A673 (cell line): ENCODE measurements at regions not wholly inside any gene's neighbourhood (a gene's known extent, or its start where the extent isn't known, plus 50 kb on each side); places are given as distances from the start of the nearest gene placed in this dataset.
"Not testable (repeated sequence)": the region's sequence is repeated elsewhere in the genome, so short reads cannot be mapped to it uniquely, and the experiment has no call there.

Experiments
- BruUV-seq: library from RNA; stranded (reverse); fragments of 400-500 nt; replicated peaks from 2 replicates; lab custom pipeline; 2021; lab: Mats Ljungman, UMichigan
- CTCF ChIA-PET: fragments of 300-600 bp; sonication (Branson Sonifier 250); formaldehyde crosslinking; loops from one replicate; lab custom pipeline; 2022; ENCODE audit warnings: antibody characterized with exemption; lab: Charles Lee
- POLR2A ChIA-PET: fragments of 300-600 bp; sonication (Branson Sonifier 250); formaldehyde crosslinking; loops from one replicate; lab custom pipeline; 2022; ENCODE audit warnings: antibody characterized with exemption; ENCODE audit not compliant: low non-redundant PET; lab: Charles Lee
- DNase-seq: peaks from one replicate; pipeline ENCODE4 v3.0.0-alpha.2; 2015; ENCODE audit warnings: low spot score
- H3K27ac ChIP-seq: fragments of 200-600 bp; sonication (generic); 2 replicates; pipeline ENCODE4 v1.5.1; 2016; ENCODE audit warnings: mixed run types, low read depth, mild to moderate bottlenecking, mixed read lengths, antibody characterized with exemption, low read length; ENCODE audit not compliant: poor library complexity, severe bottlenecking
- H3K27me3 ChIP-seq: fragments of 200-600 bp; sonication (generic); replicated peaks from 2 replicates; pipeline ENCODE4 v1.6.1; 2017; ENCODE audit warnings: mixed run types, low read depth, mild to moderate bottlenecking, mixed read lengths, antibody characterized with exemption, low read length; ENCODE audit not compliant: insufficient read depth, poor library complexity
- H3K36me3 ChIP-seq: fragments of 200-600 bp; sonication (generic); 2 replicates; pipeline ENCODE4 v1.6.1; 2016; ENCODE audit warnings: mixed run types, mild to moderate bottlenecking, mixed read lengths, antibody characterized with exemption, low read length; ENCODE audit not compliant: insufficient read depth, poor library complexity, severe bottlenecking
- H3K4me1 ChIP-seq: fragments of 200-600 bp; sonication (generic); 2 replicates; pipeline ENCODE4 v1.6.1; 2017; ENCODE audit warnings: mixed run types, mild to moderate bottlenecking, mixed read lengths, antibody characterized with exemption, low read length; ENCODE audit not compliant: insufficient read depth, poor library complexity, severe bottlenecking
- H3K4me3 ChIP-seq: fragments of 200-600 bp; sonication (generic); 2 replicates; pipeline ENCODE4 v1.5.1; 2016; ENCODE audit warnings: low read depth, mixed run types, mild to moderate bottlenecking, mixed read lengths, low read length; ENCODE audit not compliant: poor library complexity, severe bottlenecking
- H3K9me3 ChIP-seq: fragments of 200-600 bp; sonication (generic); 2 replicates; pipeline ENCODE4 v1.6.1; 2016; ENCODE audit warnings: mixed run types, low read depth, mild to moderate bottlenecking, mixed read lengths, antibody characterized with exemption, low read length; ENCODE audit not compliant: poor library complexity, severe bottlenecking
- EZH2 ChIP-seq: fragments of 200-600 bp; sonication (generic); IDR thresholded peaks from 2 replicates; pipeline ENCODE4 v1.6.1; 2017; ENCODE audit warnings: borderline replicate concordance, low read depth, mild to moderate bottlenecking, mixed read lengths, antibody characterized with exemption, low read length; ENCODE audit not compliant: poor library complexity, severe bottlenecking
- intact Hi-C: fragments of 100-400 bp; cut with micrococcal nuclease; formaldehyde crosslinking; loops from one replicate; pipeline ENCODE4 v1.10.0; 2022; ENCODE audit not compliant: unreplicated experiment
- TF ChIP-seq, protein P1 (sequence below): fragments of 300-800, 200-600 bp; sonication (generic); conservative IDR thresholded peaks from 2 replicates; pipeline ENCODE4 v1.5.1; 2017; ENCODE audit warnings: low read depth, mild to moderate bottlenecking, antibody characterized with exemption, low read length, moderate library complexity, mixed read lengths

DNA sequence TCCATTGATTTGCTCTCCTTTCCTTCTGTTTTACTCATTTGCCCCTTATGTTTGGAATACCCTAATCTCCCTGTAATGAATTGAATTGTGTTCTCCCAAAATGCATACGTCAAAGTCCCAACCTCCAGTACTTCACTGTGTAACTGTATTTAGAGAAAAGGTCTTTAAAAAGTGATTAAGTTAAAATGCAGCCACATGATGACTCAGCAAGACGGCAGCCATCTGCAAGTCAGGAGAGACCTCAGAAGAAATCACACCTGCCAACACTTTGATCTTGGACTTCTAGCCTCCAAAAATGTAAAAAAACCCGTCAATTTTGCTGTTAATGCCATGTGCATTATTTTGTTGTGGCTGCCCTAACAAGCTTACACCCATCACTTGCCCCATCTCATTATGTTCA, 85.3 kb upstream of the PCLO start:
- no TSS peak for BruUV-seq
- POLR2A ChIA-PET: no interaction called here
- Histone ChIP-seq H3K9me3 (no peaks in the 10 kb centered on the region), H3K27ac (no peak overlapping the region), H3K4me1 (no peaks in the 10 kb centered on the region), H3K36me3 (no peaks in the 10 kb centered on the region), H3K27me3 (no peaks in the 10 kb centered on the region), H3K4me3 (no peak overlapping the region)
- CTCF ChIA-PET: no interaction called here
- TF ChIP-seq, protein P1, sequence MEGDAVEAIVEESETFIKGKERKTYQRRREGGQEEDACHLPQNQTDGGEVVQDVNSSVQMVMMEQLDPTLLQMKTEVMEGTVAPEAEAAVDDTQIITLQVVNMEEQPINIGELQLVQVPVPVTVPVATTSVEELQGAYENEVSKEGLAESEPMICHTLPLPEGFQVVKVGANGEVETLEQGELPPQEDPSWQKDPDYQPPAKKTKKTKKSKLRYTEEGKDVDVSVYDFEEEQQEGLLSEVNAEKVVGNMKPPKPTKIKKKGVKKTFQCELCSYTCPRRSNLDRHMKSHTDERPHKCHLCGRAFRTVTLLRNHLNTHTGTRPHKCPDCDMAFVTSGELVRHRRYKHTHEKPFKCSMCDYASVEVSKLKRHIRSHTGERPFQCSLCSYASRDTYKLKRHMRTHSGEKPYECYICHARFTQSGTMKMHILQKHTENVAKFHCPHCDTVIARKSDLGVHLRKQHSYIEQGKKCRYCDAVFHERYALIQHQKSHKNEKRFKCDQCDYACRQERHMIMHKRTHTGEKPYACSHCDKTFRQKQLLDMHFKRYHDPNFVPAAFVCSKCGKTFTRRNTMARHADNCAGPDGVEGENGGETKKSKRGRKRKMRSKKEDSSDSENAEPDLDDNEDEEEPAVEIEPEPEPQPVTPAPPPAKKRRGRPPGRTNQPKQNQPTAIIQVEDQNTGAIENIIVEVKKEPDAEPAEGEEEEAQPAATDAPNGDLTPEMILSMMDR: no peak
- no peak for TF ChIP-seq EZH2
- intact Hi-C loops: no loop called here
- no peak for DNase-seq

DNA sequence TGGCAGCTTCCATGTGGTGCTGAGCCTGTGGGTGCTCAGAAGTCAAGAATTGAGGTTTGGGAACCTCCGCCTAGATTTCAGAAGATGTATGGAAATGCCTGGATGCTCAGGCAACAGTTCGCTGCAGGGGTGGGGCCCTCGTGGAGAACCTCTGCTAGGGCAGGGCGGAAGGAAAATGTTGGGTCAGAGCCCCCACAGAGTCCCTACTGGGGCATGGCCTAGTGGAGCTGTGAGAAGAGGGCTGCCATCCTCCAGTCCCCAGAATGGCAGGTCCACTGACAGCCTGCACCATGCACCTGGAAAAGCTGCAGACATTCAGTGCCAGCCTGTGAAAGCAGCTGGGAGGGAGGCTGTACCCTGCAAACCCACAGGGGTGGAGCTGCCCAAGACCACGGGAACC, 56.5 kb upstream of the PCLO start:
- H3K36me3 ChIP-seq, H3K4me3 ChIP-seq, H3K4me1 ChIP-seq, CTCF ChIA-PET, H3K9me3 ChIP-seq, H3K27me3 ChIP-seq, intact Hi-C loops, DNase-seq, POLR2A ChIA-PET, BruUV-seq, H3K27ac ChIP-seq: not testable (repeated sequence)

DNA sequence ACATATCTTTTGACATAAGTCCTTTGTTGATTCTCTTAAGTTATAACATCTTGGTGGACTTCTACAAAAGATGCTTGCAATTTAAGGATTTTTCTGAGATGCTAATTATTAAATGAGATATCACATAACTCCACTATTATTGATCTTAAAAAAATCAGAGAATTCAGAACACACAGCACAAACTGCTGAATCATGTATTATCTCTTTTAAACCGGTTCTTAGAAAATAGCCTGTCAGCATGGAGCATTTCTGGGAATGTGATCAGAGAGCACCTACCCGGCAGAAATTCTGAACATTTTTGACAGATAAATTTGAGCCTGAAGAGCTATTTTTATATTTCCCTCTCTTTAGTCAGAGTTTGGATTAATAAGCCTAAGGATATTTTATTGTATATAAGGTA, 50.2 kb upstream of the PCLO start:
- Histone ChIP-seq H3K4me3 (no peak overlapping the region), H3K27ac (no peak overlapping the region), H3K9me3 (no peaks in the 10 kb centered on the region), H3K4me1 (no peaks in the 10 kb centered on the region), H3K27me3 (no peaks in the 10 kb centered on the region), H3K36me3 (no peaks in the 10 kb centered on the region)
- POLR2A ChIA-PET: no interaction called here
- TF ChIP-seq, protein P1: no peak
- no peak for TF ChIP-seq EZH2
- DNase-seq: no peak
- CTCF ChIA-PET: no interaction called here
- intact Hi-C loops: no loop called here
- BruUV-seq: no TSS peak
